WI38 (cell line): ENCODE measurements at regions not wholly inside any gene's neighbourhood (a gene's known extent, or its start where the extent isn't known, plus 50 kb on each side); places are given as distances from the start of the nearest gene placed in this dataset.

Source experiments
- H3K4me3 ChIP-seq: 2 replicates; pipeline ENCODE4 v1.5.1; 2011; ENCODE audit warnings: low read depth, mild to moderate bottlenecking, control low read depth, low read length
- TF ChIP-seq, protein P1 (sequence below): IDR thresholded peaks from 2 replicates; pipeline ENCODE4 v1.5.1; 2012; ENCODE audit warnings: low read depth, mild to moderate bottlenecking, control low read depth, low read length

DNA sequence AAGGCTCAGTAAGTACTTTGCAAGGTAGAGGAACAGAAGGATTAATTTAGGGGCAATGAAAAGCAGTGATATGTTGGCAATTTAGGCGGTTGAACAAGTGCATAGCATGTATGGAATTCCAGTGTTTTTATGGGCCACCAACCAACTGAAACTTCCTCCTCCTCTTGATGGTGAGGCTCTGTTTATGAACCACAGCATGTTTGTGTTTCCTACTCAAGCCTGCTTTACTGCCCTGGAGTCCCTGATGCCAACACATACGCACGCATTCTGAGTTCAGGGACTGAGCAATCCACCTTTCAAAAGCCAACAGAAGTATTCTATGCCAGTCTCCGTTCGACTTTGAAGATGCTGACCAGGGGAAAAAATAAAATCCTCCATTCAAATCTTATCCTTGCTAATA is 417.5 kb downstream of the EFNA5 start:
- TF ChIP-seq, protein P1, sequence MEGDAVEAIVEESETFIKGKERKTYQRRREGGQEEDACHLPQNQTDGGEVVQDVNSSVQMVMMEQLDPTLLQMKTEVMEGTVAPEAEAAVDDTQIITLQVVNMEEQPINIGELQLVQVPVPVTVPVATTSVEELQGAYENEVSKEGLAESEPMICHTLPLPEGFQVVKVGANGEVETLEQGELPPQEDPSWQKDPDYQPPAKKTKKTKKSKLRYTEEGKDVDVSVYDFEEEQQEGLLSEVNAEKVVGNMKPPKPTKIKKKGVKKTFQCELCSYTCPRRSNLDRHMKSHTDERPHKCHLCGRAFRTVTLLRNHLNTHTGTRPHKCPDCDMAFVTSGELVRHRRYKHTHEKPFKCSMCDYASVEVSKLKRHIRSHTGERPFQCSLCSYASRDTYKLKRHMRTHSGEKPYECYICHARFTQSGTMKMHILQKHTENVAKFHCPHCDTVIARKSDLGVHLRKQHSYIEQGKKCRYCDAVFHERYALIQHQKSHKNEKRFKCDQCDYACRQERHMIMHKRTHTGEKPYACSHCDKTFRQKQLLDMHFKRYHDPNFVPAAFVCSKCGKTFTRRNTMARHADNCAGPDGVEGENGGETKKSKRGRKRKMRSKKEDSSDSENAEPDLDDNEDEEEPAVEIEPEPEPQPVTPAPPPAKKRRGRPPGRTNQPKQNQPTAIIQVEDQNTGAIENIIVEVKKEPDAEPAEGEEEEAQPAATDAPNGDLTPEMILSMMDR = no peak
- no peak overlapping the region for H3K4me3 ChIP-seq

GRCh38 chr5:107251151-107251550 is 419.6 kb downstream of the EFNA5 start:
- H3K4me3 ChIP-seq = no peak overlapping the region
- TF ChIP-seq, protein P1 = no peak

GRCh38 chr5:107248066-107248695 is 422.6 kb downstream of the EFNA5 start:
- no peak overlapping the region for H3K4me3 ChIP-seq
- TF ChIP-seq, protein P1 = peak; percentile 57

DNA sequence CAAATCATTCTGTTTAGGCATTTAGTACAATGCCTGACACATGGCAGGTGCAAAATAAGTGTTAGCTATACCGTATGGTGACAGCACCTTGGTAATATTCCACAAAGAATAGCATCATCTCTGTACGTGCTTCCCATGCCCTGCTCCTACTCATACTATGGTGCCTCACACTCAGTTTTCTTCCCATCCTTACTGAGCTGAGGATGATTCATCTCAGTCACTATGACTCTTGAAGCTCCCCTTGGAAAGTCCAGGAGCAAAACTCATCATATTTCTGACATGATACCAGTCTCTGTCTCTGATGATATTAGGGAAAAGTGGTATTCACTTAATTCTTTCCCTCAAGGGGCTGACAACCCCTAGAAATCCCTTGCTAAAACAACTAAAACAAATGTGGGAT is 423.3 kb downstream of the EFNA5 start:
- TF ChIP-seq, protein P1 = no peak
- no peak overlapping the region for H3K4me3 ChIP-seq

DNA sequence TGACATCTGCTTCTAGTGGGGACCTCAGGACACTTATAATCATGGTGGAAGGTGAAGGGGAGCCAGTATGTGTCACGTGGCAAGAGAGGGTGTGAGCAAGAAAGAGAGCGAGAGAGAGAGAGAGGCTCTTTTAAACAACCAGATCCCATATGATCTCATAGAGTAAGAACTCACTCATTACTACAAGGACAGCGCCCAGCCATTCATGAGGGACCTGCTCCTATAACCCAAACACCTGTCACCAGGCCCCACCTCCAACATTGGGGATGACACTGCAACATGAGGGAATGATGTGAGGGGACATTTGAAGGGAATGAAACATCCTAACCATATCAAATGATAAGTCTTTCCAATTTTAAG is 427.5 kb downstream of the EFNA5 start:
- H3K4me3 ChIP-seq = no peak overlapping the region
- TF ChIP-seq, protein P1 = no peak

GRCh38 chr5:107242411-107243219 is 428.1 kb downstream of the EFNA5 start:
- no peak overlapping the region for H3K4me3 ChIP-seq
- TF ChIP-seq, protein P1 = no peak

GRCh38 chr5:107241841-107242240 is 428.9 kb downstream of the EFNA5 start:
- TF ChIP-seq, protein P1 = no peak

More at GRCh38 chr5:107241841-107242240, 428.9 kb downstream of the EFNA5 start:
- H3K4me3 ChIP-seq = no peak overlapping the region
